ENCODE measurements at regions not wholly inside any gene's neighbourhood (a gene's known extent, or its start where the extent isn't known, plus 50 kb on each side); places are given as distances from the start of the nearest gene placed in this dataset.

- intact Hi-C loops (cut with DNase I): no loop called here
- H3K36me3 ChIP-seq: no peaks in the 10 kb centered on the region
- no peak for DNase-seq (ENCODE audit: extremely low spot score in 2 of 2)
- H3K27ac ChIP-seq: no peak overlapping the region
- H3K4me3 ChIP-seq: no peak overlapping the region
- no peaks in the 10 kb centered on the region for H3K4me1 ChIP-seq
- TF ChIP-seq POLR2AphosphoS5 (IDR thresholded peaks at IDR 0.05; ENCODE audit: insufficient read depth in 1 of 2, low read depth in 1 of 2): no peak
- no peak for TF ChIP-seq POLR2A (IDR thresholded peaks at IDR 0.05)
- no peak for TF ChIP-seq CTCF (IDR thresholded peaks at IDR 0.05)
- H3K27me3 ChIP-seq: no peaks in the 10 kb centered on the region
- no peaks in the 10 kb centered on the region for H3K9me3 ChIP-seq
Observed at GRCh38 chr17:15012351-15012980, 252.7 kb downstream of the PMP22 start.

- Histone ChIP-seq H3K27me3 (no peaks in the 10 kb centered on the region), H3K36me3 (no peaks in the 10 kb centered on the region), H3K9me3 (no peaks in the 10 kb centered on the region), H3K27ac (no peak overlapping the region), H3K4me1 (no peaks in the 10 kb centered on the region), H3K4me3 (no peak overlapping the region)
- intact Hi-C loops (cut with DNase I): no loop called here
- no peak for TF ChIP-seq CTCF (IDR thresholded peaks at IDR 0.05)
- TF ChIP-seq POLR2AphosphoS5 (IDR thresholded peaks at IDR 0.05; ENCODE audit: insufficient read depth in 1 of 2, low read depth in 1 of 2): no peak
- TF ChIP-seq POLR2A (IDR thresholded peaks at IDR 0.05): no peak
- DNase-seq (ENCODE audit: extremely low spot score in 2 of 2): no peak
Observed at GRCh38 chr17:15009087-15009486, 256.0 kb downstream of the PMP22 start.

GRCh38 chr17:15007147-15007553 lies 258.0 kb downstream of the PMP22 start:
- TF ChIP-seq POLR2AphosphoS5 (IDR thresholded peaks at IDR 0.05; ENCODE audit: insufficient read depth in 1 of 2, low read depth in 1 of 2): no peak
- TF ChIP-seq POLR2A (IDR thresholded peaks at IDR 0.05): no peak
- no peak for TF ChIP-seq CTCF (IDR thresholded peaks at IDR 0.05)
- intact Hi-C loops (cut with DNase I): no loop called here
- no peak overlapping the region for H3K27ac ChIP-seq

GRCh38 chr17:15006421-15007128 lies 258.6 kb downstream of the PMP22 start:
- Histone ChIP-seq H3K27me3 (no peaks in the 10 kb centered on the region), H3K4me1 (no peaks in the 10 kb centered on the region), H3K4me3 (no peak overlapping the region), H3K36me3 (no peaks in the 10 kb centered on the region), H3K9me3 (no peaks in the 10 kb centered on the region), H3K27ac (no peak overlapping the region)
- TF ChIP-seq POLR2AphosphoS5 (IDR thresholded peaks at IDR 0.05; ENCODE audit: insufficient read depth in 1 of 2, low read depth in 1 of 2): no peak
- no peak for TF ChIP-seq POLR2A (IDR thresholded peaks at IDR 0.05)
- no peak for TF ChIP-seq CTCF (IDR thresholded peaks at IDR 0.05)
- intact Hi-C loops (cut with DNase I): no loop called here
- DNase-seq (ENCODE audit: extremely low spot score in 2 of 2): no peak

More at GRCh38 chr17:15007147-15007553, 258.0 kb downstream of the PMP22 start:
- H3K27me3 ChIP-seq: no peaks in the 10 kb centered on the region
- no peak for DNase-seq (ENCODE audit: extremely low spot score in 2 of 2)
- H3K36me3 ChIP-seq: no peaks in the 10 kb centered on the region
- H3K4me3 ChIP-seq: no peak overlapping the region
- no peaks in the 10 kb centered on the region for H3K4me1 ChIP-seq
- H3K9me3 ChIP-seq: no peaks in the 10 kb centered on the region

GRCh38 chr17:15000661-15001060 lies 264.5 kb downstream of the PMP22 start:
- H3K27ac ChIP-seq: no peak overlapping the region
- no peak for DNase-seq (ENCODE audit: extremely low spot score in 2 of 2)
- TF ChIP-seq CTCF (IDR thresholded peaks at IDR 0.05) (no peak), POLR2A (IDR thresholded peaks at IDR 0.05) (no peak), POLR2AphosphoS5 (IDR thresholded peaks at IDR 0.05; ENCODE audit: insufficient read depth in 1 of 2, low read depth in 1 of 2) (no peak)

More at GRCh38 chr17:15000661-15001060, 264.5 kb downstream of the PMP22 start:
- Histone ChIP-seq H3K4me1 (no peaks in the 10 kb centered on the region), H3K36me3 (no peaks in the 10 kb centered on the region), H3K9me3 (no peaks in the 10 kb centered on the region), H3K27me3 (no peaks in the 10 kb centered on the region), H3K4me3 (no peak overlapping the region)
- intact Hi-C loops (cut with DNase I): no loop called here
